Endothelial cell of hepatic sinusoid (primary cell): ENCODE measurements at regions not wholly inside any gene's neighbourhood (a gene's known extent, or its start where the extent isn't known, plus 50 kb on each side); places are given as distances from the start of the nearest gene placed in this dataset.
"Not testable (repeated sequence)": the region's sequence is repeated elsewhere in the genome, so short reads cannot be mapped to it uniquely, and the experiment has no call there.

Experiments used
- in situ Hi-C: cut with HindIII; loops from 2 replicates; pipeline ENCODE4 v1.10.0; 2017; ENCODE audit warnings: low sequenced_read_pairs

GRCh38 chr10:94123258-94123995, 129.7 kb downstream of the PLCE1 start:
- in situ Hi-C loops = no loop called here

- in situ Hi-C loops = not testable (repeated sequence)
Observed at GRCh38 chr10:94124147-94124546, 130.4 kb downstream of the PLCE1 start.

DNA sequence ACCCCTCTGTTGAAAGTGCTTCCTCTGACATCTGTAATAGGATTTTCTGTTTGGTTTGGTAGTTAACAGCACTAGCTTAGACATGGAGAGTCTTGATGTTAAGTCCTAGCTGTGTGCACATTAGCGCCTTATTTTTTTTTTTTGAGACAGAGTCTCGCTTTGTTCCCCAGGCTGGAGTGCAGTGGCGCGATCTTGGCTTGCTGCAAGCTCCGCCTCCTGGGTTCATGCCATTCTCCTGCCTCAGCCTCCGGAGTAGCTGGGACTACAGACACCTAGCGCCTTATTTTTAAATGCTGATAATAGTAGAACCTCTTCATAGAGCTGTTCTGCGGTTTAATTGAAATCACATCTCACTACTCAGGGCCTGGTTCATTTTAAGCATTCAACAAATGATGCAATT, 131.5 kb downstream of the PLCE1 start:
- in situ Hi-C loops = loop anchor here (5.0 kb wide), 1 partner anchor 43 kb away; no protein-coding TSS in a partner anchor

DNA sequence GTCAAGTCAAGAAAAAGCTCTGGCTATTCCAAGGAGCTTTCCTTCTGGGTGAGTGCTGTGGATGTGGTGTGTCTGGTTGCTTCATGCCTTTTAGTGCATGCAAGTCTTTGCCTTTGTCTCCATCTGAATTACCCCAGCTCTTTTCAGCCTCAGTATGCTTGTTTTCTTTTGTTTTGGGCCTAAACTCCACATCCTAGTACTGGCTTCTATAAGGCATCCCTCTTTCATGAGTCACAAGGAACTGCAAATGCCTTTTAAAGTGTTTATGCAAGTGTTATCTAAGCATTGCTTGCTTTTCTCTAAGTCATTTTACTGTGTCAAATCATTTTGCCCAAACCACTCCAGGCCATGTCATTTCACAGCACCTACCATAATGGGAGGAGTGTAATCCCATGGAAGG, 132.1 kb downstream of the PLCE1 start:
- in situ Hi-C loops = loop anchor here (5.0 kb wide), 1 partner anchor 44 kb away; no protein-coding TSS in a partner anchor

DNA sequence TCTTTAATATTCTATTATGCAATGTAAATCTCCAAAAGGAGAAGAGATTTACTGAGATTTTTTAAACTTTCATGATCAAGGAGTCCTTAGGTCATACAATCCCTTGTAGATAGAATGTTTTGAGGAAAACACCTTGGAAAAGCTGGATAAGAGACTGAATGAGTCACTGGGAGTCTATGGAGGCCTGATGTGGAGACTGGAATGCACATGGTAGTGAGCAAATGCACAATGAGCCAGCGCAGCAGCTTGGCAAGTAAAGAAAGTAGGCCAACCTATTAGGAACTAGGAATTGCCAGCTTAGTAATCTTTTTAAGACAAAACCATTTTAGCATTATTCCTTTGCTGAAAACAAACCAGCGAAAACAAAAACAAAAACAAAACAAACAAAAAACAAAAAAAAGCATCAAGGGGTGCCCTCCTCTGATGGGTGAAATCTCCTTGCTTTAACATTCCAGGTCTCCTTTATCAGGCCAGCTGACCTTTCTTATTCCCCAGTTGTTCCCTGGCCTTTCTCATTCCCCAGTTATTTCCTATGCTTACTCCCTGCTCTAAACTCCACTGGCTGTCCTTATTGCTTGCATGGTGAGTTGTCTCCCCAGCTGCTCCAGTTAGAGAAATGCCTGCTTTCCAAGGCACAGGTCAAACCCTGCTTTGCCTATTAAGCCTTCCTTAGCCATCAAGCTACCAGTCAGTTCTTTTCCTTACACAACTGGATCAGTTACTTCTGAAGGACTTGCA, 135.8 kb downstream of the PLCE1 start:
- in situ Hi-C loops = loop anchor here (5.0 kb wide), 1 partner anchor 47 kb away; no protein-coding TSS in a partner anchor

- in situ Hi-C loops = no loop called here
Observed at GRCh38 chr10:94131885-94132284, 138.2 kb downstream of the PLCE1 start.

DNA sequence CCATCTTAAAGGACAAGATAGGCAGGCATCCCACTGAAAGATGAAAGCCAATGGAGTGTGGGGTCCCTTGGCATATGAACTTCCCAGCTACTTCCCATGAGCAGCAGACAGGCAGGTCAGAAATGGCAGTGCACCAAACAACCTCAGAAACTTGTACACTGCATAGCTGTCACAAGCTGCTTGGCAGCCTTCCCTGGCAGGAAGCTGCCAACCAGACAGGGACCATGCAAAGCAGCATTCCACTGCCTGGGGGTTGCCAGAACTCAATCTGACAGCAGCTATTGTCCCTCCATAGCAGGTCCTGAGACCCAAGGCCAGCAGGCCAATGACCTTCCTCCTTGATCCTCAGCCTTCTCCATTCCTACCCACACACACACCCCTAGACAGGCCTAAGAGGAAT, 139.5 kb downstream of the PLCE1 start:
- in situ Hi-C loops = no loop called here

GRCh38 chr10:94137747-94138146, 144.0 kb downstream of the PLCE1 start:
- in situ Hi-C loops = no loop called here

DNA sequence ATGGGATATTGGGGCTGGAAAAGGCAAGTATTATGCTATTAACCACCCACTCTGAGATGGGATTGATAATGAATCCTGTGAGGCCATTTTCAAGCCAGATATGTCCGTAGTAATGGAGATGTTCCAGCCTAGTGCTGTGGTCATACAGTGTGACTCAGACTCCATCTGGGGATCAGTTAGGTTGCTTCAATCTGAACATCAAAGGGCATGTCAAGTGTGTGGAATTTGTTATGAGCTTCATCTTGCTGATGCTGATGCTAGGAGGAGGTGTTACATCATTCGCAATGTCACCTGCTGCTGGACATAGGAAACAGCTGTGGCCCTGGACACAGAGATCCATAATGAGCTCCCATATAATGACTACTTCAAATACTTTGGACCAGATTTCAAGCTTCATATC, 144.7 kb downstream of the PLCE1 start:
- in situ Hi-C loops = no loop called here

- in situ Hi-C loops = no loop called here
Observed at GRCh38 chr10:94143261-94143660, 149.5 kb downstream of the PLCE1 start.

DNA sequence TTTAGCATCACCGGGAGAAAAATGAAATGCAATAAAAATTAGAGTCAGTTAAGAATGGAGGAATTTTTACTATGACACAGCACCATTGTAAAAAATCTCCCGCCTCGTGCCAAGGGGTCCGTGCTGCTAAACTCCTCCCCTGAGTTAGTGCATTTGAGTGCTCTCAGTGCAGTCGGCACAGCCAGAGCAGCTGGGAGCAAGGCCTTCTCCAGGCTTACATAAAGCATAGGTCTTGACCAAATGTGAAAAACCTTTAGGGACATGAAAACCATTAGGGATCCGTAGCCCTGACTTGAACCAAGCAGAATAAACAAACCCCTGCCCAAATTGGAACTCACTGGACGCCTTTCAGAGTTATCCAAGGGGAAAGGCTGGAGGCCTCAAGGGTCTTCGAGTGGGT, 152.6 kb downstream of the PLCE1 start:
- in situ Hi-C loops = no loop called here

DNA sequence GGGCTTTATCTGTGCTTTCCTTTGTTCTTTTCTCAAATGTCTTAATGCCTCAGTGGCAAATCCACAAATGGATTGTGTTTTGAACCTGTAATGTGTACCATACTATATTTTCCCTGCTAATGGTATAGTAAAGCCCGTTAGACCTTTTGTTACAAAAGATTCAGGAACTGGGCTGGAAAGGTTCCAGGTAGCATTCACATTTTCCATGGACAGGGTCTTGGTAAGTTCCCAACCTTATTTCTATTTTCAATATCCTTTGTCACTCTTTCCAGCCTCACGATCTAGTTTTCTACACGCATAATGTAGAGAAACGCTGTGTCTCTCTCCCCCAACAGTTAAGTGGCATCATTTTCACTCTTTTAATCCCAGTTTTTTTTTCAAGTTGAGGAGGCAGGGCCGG, 153.0 kb downstream of the PLCE1 start:
- in situ Hi-C loops = no loop called here

GRCh38 chr10:94149702-94150101, 156.0 kb downstream of the PLCE1 start:
- in situ Hi-C loops = no loop called here

DNA sequence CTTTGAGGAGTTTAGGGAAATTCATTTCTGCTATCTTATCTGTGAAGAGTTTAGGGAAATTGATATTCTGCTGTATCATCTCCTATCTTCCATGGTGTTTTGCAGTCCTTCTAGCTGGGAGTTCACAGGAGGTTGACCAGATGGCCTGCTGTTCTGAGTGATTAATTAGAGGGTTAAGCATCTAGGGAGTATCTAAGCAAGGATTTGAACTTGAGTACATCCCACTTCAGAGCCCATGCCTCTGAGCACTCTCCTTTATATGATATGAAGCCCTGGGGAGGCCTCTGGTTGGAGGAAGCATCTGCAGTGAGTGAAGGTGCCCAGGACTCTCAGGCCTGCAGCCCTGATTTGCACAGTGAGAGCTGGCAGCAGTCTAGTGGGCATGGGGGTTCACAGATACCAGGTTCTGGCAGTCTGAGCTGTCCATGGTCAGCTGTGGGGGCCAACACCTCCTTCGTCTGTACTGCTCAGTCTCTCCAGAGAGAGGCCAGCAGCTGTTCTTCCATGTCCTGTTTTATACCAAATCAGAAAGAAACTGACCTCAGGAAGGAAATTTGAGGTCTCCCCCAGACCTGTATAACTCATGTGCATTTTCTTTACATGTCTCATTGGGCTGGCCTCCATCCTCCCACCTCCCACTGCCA, 156.9 kb downstream of the PLCE1 start:
- in situ Hi-C loops = no loop called here

DNA sequence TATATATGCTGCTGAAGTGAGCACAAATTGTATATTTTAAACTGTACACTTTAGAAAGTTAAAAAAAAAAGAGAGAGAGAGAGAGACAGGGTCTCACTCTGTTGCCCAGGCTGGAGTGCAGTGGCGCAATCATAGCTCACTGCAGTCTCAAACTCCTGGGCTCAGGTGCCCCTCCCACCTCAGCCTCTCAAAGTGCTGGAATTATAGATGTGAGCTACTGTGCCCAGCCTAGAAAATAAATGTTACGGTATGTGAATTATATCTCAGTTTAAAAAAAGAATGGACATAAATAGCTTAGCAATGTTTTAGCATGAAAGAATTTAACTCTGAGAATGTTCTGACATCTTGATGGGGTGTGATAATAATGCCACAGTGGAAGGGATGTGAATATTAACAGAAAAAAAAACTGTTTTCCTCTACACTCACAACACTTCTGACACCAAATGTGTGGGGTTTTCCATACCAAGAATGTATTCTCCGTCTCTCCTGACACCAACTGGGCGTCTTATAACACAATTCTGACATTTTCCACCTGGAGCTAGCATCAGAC, 162.1 kb downstream of the PLCE1 start:
- in situ Hi-C loops = no loop called here

GRCh38 chr10:94156453-94156852, 162.7 kb downstream of the PLCE1 start:
- in situ Hi-C loops = no loop called here

- in situ Hi-C loops = not testable (repeated sequence)
Observed at GRCh38 chr10:94165158-94165611, 171.5 kb downstream of the PLCE1 start.

DNA sequence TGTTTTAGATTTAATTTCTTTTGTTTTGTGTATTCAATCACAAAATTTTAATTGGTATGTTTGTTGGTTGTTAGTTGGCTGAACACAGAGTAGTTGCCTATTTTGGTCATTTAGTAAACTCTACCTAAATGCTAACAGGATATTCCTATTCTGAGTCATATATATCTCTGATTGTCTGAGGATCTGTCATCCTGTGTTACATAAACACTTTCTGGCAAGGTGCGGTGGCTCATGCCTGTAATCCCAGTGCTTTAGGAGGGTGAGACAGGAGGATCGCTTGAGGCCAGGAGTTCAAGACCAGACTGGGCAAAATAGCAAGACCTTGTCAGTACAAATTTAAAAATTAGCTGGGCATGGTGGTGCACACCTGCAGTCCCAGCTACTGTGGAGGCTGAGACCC, 178.6 kb downstream of the PLCE1 start:
- in situ Hi-C loops = no loop called here

DNA sequence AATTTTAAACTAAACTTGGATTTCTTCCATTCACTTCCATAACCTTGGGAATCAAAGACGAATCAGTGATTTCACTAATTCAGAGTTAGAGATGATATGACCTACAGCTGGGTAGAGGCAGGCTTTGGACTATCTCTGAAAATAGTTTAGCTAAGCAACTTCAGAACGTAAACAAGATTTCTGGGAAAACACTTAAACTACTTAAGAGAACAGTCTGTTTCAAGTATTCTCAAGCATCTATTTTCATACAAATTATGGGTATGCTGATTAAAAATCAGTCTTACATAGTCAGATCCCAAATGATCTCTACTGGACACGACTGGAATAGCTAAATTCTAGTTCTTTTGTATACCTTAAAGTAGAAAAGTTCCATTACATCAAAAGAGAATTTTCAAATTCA, 179.9 kb downstream of the PLCE1 start:
- in situ Hi-C loops = no loop called here

DNA sequence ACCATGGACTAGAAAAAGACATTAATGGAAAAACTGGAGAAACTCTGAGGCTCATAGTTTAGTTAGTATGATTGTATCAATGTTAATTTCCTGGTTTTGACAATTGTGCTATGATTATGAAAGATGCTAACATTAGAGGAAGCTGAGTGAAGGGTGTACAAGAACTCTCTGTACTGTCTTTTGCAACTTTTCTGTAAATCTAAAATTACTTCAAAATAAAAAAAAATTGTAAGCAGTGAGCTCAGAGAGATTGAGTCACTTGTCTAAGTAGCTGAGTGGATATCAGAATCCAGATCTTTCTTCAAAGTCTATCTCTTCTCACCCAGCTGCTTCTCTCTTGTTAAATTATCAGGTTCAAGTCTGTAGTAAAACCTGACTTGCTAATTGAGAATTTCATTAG, 181.1 kb downstream of the PLCE1 start:
- in situ Hi-C loops = no loop called here

- in situ Hi-C loops = no loop called here
Observed at GRCh38 chr10:94178475-94179253, 184.1 kb downstream of the NOC3L start.
